Left lobe of liver (tissue), 2 donors: ENCODE measurements at regions not wholly inside any gene's neighbourhood (a gene's known extent, or its start where the extent isn't known, plus 50 kb on each side); places are given as distances from the start of the nearest gene placed in this dataset.

Source experiments
- ATAC-seq: fragments of 200-7000 bp; cut with Tn5 transposase; one replicate; pipeline ENCODE4 v1.9.1; 2020; ENCODE audit warnings: mild to moderate bottlenecking, moderate library complexity
- DNase-seq: peaks from one replicate; pipeline ENCODE4 v3.0.0-alpha.2; 2020; ENCODE audit warnings: low spot score
- donor health status: DM: no; HTN: no; CAD: no; lungs with moderate emphysema.
- donor health status: DM: no; HTN: yes; CAD: no.

DNA sequence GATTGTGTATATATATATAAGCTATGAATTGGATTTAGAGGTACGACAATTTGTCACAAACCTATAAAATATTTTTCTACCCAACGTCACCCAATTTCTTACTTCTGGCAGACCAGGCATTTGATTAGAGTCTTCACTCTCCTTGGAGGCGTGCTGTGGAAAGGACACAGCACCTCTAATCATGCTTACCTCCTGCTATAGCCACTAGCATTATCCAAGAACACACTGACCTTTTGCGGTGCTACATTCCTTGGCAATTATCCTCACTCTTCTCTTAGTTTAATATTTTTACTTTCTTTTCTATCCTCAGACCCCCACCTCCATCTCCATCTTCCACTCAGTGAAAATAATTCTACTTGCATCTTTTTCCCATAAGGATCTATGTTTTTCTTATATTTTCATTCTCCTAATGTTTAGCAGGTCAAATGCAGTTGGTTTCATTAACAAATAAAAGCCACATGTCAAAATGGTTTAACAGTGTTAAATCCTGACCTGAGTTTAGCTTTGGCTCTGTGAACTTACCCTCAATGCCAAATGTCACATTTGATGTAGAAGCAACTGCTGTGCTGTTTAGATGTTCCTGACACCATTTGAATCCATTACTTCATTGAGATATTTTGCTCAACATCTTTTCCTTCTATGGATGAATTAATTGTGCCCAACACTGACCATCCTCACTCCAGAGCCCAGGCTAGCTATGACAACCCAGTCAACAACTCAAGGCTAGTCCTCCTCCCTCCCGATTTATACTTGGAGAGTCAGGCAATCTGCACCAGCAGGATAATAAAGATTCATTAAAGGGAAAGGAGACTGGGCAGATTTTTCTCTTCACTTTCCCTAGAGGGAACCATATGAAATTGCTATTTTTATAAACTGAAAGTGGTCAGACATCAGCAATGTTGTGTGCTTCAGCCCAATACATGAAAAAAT is 240.5 kb downstream of the MREG start:
- ATAC-seq (no peak), DNase-seq (no peak)

DNA sequence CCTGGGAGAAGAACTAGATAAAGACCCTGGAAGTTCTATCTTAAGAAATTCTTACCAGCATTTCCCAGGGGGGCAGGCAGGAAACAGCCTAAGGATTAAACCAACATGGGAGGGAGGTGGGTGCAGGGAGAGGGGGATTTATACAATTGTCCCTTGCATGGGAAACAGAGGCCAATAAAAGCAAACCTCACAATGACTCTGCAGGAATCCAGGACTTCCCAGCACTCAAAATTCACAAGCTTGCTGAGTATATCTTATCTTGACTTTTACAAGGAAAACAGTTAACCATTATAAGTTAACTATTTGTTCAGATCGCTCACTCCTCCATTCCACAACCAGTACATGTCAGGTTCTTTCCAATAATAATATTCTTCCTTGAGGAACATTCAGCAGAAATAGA is 241.3 kb downstream of the MREG start:
- DNase-seq = no peak

GRCh38 chr2:215771241-215771640 is 242.1 kb downstream of the MREG start:
- ATAC-seq (no peak), DNase-seq (no peak)

More for the DNA sequence above, 241.3 kb downstream of the MREG start:
- ATAC-seq = no peak

DNA sequence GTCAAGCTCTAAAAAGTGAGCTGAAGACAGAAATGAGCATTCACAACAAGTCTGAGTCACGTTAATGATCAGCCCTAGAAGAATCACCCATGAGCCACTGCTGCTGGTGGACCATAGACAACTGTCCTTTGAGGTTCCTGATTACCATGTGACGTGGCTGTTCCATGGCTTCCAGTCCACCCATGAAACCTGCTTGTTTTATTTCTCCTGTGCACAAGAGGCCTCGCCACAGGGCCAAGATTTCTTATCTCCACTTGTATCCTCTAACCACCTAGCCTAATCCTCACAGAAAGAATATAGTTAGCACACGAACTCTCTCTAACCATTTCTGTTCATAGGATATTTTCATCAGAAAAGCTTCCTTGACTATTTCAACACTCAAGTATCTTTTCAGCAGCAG is 242.7 kb downstream of the MREG start:
- no peak for ATAC-seq
- DNase-seq = no peak

- no peak for DNase-seq
- ATAC-seq = no peak
Observed at GRCh38 chr2:215769246-215769645, 244.1 kb downstream of the MREG start.

- DNase-seq (no peak), ATAC-seq (no peak)
Observed at GRCh38 chr2:215767625-215768024, 245.7 kb downstream of the MREG start.

DNA sequence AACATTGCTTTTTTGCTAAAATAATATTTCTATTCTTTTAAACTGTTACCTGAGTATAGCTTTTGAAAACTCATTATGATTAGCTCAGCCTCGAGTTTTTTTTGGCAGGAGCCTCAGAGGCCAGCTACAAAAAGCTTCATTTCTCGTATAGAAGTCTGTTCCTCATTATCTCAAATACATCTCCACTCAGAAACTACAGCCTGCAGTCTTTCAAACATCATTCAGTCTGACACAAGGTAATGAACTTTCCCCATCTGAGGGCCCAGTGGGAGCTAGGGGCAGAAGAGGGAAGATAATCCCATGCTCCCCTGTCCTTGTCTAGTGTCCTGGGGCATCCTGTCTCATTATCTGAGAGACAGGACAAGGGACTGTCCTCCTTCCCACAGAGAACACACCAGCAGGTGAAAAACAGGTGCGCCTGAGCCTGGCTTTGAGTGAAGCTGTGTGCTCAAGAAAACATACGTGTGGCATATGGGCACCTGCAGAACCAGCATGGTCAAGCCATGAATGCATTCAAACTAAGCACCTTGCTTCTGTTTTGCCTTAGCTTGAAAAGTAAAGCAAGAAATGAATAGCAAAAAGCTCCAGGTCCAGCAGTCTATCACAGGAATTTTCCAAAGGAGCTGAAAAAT is 247.5 kb downstream of the MREG start:
- ATAC-seq (no peak), DNase-seq (no peak)

DNA sequence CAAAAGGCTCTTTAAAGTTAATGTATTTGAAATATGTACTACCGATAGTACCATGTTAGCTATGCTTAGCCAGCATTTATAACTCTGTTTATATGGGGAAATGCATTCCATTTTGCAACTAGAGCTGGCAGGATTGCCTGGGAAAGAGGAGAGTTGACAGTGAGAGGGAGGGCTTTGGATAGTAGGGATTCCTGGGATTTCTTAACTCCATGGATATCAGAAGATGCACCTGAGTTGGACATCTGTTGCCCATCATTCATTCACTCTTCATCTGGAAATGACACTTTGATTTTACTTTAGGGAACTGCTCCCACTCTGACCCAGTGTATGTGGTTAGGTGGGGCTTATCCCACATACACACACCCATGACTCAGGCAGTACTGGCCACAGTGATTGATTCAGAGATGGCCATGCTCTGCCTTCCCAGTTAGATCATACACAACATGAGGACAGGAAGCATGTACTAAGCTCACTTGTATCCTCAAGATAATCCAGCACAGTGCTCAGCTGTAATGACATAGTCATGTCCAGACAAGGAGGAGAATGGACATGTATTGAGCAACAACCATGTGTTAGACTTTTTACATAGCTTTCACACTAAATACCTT is 248.8 kb downstream of the MREG start:
- no peak for DNase-seq
- no peak for ATAC-seq

DNA sequence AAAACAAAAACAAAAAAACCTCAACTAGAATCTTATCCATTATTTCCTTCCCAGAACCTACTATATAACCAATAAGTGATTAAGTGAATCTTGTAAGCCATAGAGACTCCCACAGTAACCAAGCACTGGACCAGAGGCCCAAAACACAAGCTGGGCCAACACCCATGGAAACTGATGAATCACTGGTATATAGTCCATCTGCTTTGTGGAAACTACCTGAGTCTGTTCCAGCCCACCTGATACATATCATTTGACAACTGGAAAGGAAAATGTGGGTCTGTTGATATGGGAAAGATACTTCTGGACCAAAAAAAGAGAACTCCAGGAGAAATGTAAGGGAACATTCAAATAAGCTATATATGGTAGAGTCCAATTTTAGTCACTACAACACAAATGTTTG is 252.8 kb downstream of the MREG start:
- ATAC-seq (no peak), DNase-seq (no peak)

DNA sequence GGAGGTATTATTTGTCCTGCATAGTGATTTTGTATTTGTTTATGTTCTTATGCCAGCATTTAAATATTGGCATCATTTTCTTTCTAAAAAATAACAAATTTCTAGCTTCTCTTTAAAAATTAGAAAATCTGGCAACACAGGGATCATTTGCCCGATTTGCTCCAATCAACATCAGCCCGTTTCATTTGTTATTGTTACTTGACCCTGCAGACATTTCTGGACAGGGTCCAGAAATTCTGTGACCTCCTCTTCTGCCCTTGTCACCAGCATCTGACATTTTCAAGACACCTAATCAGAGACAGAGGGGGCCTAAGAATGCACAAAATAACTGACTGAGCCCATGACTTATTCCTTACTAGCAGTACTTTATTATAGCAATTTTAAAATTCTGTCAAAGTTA is 253.3 kb downstream of the MREG start:
- ATAC-seq = no peak

GRCh38 chr2:215758691-215759090 is 254.7 kb downstream of the MREG start:
- no peak for ATAC-seq
- no peak for DNase-seq

More for the DNA sequence above, 253.3 kb downstream of the MREG start:
- DNase-seq = no peak

DNA sequence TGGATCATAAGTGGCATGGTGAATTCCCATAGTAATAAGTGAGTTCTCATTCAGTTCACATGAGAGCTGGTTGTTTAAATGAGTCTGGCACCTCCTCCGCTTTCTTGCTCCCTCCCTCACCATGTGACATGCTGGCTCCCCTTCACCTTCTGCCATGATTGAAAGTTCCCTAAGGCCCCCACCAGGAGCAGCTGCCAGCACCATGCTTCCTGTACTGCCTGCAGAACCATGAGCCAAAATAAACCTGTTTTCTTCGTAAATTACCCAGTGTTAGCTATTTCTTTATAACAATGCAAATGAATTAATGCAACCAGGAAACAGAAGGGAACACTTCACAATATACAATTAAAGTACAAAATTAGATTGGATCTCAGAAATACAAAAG is 257.0 kb downstream of the MREG start:
- DNase-seq (no peak), ATAC-seq (no peak)

DNA sequence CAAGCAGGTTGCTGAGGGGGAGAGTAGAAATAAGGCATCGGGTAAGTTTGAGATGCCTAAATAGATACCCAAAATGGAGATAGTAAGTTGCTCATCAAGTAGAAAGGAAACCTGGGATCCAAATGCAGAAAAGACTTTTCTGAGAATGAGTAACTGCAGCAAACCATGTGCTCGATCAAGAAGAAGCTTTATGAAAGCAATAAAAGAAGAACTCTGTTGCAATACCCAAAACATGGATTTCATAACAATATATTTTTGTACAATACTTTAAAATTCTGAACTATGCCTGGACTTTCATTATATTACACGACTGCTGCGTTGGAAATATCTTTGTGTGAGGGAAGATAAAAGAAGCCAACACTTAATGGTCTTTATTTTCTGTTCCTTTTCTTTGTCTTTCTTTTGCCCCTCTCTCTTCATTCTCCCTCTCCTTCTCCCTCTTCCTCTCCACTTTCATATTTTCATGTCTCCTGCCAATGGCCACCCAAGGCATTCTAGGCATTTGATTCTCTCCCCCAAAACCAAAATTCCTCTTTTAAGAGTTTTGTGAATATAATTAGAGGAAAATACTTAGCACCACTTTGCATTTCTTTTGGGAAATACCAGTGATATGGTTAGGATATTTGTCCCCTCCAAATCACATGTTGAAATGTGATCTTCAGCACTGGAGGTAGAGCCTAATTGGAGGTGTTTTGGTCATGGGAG is 257.6 kb downstream of the MREG start:
- ATAC-seq (no peak), DNase-seq (no peak)

DNA sequence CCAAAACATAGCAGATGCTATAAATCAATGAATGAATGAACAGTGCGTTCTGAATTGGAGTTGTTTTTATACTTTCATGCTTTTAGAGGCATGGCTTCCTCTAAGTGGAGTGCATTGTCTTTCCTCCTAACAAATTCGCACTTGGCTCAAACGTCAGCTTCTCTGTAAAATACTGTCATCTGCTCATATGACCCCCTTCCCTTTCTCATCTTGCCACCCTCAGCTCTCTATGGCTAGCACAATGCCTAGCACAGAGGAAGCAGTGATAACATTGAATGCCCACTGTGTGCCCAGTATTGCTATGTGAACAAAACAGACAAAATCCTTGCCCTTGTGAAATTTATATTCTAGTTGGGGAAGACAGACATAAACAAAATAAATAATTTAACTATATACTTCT is 258.8 kb downstream of the MREG start:
- ATAC-seq = no peak

GRCh38 chr2:215753808-215754207 is 259.5 kb downstream of the MREG start:
- no peak for ATAC-seq
- DNase-seq = no peak

More for the DNA sequence above, 258.8 kb downstream of the MREG start:
- DNase-seq = no peak

- no peak for DNase-seq
Observed at GRCh38 chr2:215752991-215753390, 260.4 kb downstream of the MREG start.

DNA sequence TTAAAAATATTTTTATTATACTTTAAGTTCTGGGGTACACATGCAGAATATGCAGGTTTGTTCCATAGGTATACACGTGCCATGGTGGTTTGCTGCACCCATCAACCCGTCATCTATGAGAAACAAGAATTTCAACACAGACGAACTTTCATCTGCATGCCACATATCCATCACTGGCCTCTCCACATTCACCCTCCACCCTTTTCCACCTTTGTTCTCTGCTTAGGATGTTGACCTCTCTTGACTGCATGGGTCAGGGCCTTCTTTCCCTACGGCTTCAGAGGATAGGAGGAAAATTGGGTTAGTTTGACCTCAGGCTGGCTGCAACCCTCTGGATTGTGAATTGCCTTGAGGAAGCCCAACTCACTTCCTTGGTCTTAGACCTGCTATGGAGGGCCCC is 260.9 kb downstream of the MREG start:
- ATAC-seq = no peak
- DNase-seq = no peak

More at GRCh38 chr2:215752991-215753390, 260.4 kb downstream of the MREG start:
- ATAC-seq = no peak

- ATAC-seq = no peak
- no peak for DNase-seq
Observed at GRCh38 chr2:215751911-215752272, 261.5 kb downstream of the MREG start.

- no peak for ATAC-seq
- no peak for DNase-seq
Observed at GRCh38 chr2:215751200-215751910, 262.0 kb downstream of the MREG start.

GRCh38 chr2:215750763-215751162 is 262.6 kb downstream of the MREG start:
- DNase-seq = no peak

More at GRCh38 chr2:215750763-215751162, 262.6 kb downstream of the MREG start:
- ATAC-seq = no peak
